ENCODE measurements at regions not wholly inside any gene's neighbourhood (a gene's known extent, or its start where the extent isn't known, plus 50 kb on each side); places are given as distances from the start of the nearest gene placed in this dataset.

DNA sequence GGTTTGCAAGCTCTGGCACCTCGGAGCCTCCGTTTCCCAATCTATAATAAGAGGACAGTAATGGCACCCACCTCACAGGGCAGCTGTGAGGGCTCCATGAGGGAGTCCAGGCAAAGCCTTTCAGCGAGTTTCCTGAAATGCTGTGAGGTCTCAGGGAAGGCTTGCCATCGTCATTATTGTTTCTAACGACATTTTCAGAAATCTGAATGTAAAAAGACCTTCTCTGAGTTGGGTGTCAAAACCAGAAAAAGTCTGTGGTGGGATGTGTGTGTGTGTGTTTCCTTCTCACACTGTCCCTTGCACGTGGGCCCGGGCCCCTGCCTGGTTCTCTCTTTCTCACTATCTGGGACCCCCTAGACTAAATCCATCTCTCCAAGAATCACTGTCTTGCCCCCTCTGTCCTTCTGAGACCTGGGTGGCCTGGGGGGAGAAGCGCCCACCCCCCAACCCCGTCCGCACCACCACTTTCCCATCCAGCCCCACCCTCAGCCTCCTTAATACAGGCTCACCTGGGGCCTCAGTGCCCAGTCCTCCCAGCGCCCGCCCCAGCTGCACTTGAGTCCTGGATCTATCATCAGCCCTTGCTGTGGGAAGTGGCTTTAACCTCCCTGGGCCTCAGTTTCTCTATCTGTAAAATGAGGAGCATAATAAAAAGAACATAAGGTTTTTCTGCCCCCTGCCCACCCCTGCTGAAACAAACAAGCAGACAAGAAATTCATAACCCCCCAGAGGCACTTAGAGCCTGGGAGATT is 180.3 kb downstream of the C9orf50 start:
- TF ChIP-seq, protein P1, sequence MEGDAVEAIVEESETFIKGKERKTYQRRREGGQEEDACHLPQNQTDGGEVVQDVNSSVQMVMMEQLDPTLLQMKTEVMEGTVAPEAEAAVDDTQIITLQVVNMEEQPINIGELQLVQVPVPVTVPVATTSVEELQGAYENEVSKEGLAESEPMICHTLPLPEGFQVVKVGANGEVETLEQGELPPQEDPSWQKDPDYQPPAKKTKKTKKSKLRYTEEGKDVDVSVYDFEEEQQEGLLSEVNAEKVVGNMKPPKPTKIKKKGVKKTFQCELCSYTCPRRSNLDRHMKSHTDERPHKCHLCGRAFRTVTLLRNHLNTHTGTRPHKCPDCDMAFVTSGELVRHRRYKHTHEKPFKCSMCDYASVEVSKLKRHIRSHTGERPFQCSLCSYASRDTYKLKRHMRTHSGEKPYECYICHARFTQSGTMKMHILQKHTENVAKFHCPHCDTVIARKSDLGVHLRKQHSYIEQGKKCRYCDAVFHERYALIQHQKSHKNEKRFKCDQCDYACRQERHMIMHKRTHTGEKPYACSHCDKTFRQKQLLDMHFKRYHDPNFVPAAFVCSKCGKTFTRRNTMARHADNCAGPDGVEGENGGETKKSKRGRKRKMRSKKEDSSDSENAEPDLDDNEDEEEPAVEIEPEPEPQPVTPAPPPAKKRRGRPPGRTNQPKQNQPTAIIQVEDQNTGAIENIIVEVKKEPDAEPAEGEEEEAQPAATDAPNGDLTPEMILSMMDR (IDR thresholded peaks at IDR 0.05; ENCODE audit: control extremely low read depth in 1 of 3, insufficient read depth in 1 of 3, low read depth in 1 of 3, low read length in 3 of 3), result no peak
- TF ChIP-seq POLR2AphosphoS5 (IDR thresholded peaks at IDR 0.05; ENCODE audit: low read depth, low read length) (no peak), EZH2 (IDR thresholded peaks at IDR 0.05; ENCODE audit: low read depth, low read length, severe bottlenecking) (no peak), RBBP5 (IDR thresholded peaks at IDR 0.05; ENCODE audit: borderline replicate concordance, low read depth, low read length) (no peak), SRF (IDR thresholded peaks at IDR 0.05; ENCODE audit: low read depth, low read length) (no peak), RFX5 (IDR thresholded peaks at IDR 0.05; ENCODE audit: borderline replicate concordance, low read depth, low read length) (no peak)
